GM21381 (cell line): ENCODE measurements at regions not wholly inside any gene's neighbourhood (a gene's known extent, or its start where the extent isn't known, plus 50 kb on each side); places are given as distances from the start of the nearest gene placed in this dataset.

ENCODE experiments used
- ATAC-seq: cut with Tn5 transposase; IDR thresholded peaks from one replicate; pipeline ENCODE4 v1.9.1; 2021; ENCODE audit warnings: mild to moderate bottlenecking, moderate library complexity; ENCODE audit not compliant: unreplicated experiment

DNA sequence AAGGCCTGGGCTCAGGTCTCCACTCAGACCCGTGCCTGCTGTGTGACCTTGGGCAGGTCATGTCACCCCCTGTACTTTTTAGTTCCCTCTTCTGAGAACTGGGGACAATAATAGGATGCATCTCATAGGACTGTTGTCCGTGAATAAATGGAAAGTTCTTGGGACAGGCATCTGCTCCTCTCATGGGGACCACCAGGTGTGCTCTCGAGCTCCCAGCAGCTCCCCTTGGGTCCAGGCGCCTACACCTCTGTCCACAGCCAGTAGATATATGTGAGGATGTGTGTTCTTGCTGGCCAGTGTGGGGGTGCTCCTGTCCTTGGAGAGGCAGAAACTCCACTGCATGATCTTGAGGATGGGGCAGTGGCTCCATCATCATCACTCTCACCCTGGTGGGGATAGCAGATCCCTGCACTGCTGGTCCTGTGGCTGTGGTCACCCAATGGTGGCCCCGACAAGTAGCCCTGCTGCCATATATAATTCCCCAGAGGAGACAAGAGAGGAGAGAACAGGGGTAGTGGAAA is 257.6 kb upstream of the TLE3 start:
- no peak for ATAC-seq

DNA sequence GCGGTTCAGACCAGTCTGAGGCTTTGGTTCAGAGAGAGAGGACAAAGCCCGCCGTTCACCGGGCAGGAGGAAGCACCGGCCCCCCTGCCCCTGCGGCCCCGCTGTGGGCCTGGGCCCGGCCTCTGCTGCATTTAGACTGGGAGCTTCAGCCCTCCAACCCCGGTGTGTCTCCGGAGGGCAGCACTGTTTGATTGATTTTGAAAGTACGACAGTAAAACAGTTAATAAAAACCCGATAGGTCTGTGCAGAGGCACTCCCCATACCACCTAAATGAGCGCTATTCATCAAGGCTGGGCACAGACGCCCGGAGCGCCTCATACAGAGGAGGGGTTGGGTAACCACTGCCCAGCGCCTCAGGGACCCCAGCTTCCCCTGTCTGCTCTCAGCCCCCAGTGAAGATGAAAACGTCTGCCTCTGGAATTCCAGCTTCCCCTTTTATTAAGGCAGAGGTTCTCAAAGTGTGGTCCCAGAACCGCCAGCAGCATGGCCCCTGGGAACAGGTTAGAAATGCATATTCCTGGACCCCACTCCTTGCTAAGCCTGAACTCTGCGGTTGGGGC is 256.7 kb upstream of the TLE3 start:
- no peak for ATAC-seq

DNA sequence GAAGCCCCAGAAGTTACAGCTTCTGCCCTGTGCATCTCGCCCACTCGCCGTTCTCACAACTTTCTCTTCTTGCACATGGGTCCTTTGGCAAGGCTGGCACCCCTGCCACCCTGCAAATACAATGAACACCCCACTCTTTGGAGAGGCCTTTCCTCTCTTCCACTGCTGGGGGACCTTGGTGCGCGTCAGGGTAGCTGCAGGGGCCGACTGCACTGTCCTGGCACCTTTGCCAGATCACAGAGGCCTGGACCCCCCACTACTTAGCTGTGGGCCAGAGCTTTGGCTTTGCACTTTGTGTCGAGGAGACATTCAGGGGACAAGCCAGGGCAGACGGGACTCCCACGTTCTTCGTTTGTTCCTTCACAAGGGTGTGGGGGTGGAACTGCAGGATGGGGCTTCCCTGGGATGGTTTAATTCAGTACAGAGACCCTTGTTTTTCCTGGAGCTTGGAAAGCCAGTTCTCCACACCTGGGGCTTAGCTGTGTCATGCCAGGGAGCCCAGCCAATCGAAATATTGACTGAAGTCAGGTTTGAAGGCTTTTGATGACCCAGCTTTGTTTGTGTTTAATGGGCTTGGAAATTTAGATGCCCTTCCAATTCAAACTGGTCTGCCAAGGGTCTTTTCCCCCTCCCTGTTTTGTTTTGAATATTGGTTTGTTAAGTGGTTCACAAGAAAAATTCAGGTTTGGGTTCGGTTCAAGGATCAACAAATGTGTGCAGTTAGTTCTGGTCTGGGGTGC is 256.1 kb upstream of the TLE3 start:
- ATAC-seq: no peak

DNA sequence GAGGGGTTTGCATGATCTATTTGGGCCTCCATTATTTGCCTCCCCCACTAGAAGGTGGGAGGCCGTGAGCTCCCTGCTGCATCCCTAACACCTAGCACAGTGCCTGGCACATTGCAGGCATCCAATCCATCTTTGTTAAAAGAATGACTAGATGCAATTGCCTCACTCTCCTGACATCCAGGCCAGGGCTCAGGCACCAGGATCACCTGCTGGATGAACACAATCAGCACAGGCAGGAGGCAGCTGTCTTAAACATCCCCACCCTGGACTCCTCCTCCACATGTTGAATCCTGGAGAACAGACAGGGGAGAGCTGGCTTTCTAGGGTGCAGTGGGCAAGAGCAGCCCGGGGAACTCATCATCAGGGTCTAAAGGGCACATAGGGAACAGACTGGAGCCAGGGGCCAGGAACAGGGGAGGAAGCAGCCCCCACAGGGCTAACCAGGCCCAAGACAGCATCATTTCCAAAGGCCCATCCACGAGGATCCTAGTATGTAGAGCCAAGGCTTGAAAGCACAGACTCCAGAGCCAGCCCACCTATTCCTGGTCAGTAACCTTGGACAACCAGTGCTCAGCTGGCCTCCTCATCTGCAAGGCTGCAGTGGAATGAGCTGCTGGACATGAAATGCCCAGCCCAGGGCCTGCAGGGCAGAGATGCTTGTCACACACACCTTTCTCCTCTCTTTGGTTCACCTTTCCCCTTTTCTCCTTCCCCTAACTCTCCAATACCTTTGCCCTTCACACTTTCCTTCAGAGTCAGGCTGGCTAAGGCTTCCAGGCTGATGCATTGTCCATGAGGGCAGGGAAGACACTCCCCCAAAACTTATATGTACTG is 254.4 kb upstream of the TLE3 start:
- ATAC-seq: no peak

DNA sequence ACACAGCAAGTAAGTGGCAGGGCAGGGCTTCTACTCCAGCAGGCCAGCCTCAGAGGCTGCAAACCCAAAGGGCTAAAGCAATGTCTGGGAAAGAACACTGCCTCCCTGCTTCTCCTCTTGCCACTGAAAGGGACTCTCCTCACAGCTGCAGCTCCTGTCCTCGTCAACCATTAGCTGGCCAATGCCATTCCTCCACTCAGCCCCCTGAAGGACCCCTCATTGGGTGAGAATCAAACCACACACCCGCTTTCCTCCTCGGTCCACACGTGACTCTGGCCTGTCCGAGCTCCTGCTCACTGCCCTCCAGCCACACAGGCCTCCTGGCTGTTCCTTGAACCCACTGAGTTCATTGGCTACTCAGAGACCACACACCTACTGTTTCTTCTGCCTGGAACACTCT is 253.7 kb upstream of the TLE3 start:
- ATAC-seq: no peak

DNA sequence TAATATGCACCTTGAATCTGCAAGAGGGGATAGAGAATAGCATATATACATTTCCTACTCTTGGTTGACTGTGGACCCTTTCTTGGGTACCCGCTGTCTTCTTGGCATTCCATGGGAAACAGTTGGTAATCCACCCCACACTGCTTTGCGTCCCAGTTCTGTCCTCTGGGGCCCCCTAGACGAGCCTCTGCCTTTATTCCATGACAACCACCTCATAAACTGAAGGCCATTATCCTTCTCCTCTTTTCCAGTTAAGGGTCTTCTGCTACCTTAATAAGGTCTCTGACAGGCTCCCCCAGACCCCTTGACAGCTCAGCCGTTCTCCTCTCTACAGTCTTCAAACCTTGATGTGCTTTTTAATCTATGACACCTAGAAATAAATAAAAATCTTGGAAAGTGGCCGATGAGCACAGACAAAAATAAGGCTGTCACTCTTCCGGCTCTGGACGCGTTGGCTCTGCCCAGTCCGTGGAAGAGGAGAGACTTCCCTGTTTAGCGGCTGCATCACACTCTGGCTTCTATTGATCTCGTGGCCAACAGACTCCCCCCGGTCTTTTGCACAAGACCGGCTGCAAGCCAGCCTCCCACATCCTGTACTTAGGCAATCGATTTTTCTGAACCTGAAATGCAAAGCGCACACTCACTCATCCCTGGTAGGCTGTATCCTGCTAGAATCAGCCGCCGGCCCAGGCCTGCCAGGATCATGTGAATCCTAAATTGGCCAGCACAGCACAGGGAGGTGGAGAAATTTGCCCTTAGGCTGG is 251.0 kb upstream of the TLE3 start:
- ATAC-seq: no peak

DNA sequence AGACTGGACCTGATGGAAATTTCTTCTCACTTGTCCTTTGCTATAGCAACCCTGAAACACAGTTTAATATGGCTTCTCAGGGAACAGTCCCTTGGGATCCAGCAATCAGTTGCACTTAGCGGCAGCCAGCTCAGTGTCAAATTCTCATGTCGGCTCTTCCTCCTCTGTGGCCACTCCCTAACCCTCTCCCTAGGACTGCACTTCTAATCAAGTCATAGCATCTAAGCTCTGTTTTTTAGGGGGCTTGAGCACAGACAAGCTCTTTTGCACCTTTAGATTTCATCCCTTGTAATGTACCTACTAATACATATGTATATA is 250.5 kb upstream of the TLE3 start:
- no peak for ATAC-seq

DNA sequence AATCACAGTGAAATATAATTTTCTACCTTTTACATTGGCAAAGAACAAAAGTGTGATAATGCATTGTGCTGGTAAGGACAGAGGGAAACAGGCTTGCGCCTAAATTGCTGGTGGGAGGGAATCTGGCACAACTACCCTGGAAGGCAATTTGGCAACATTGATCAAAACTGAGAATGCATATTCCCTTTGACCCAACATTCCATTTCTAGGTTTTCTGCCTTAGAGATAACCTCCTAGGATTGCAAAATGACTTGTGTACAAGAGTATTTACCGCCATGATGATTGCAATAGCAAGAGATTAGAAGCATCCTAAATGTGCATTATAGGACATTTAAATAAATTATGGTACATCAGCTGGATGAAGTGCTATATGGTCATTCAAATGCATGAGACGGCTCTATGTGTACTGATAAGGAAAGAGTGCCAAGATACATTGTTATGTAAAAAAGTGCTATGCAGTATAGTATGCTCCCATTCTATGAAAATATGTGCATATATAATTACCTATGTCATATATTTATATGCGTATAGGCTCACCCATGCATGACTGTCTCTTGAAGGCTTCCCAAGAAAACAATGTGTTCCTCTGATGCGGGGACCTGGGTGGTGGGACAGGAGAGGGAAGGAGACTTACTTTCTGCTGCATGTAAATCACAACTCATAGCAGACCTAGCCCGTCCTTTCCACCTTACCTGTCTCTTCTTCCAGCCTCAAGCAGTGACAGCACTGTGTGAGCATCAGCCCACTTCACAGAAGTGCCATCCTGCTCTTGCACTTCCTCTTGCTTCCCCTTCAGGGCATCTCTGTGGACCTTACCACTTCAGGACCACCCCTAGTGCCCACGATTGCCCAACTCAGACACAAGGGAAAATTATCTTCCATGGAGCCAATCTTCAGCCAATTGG is 249.9 kb upstream of the TLE3 start:
- ATAC-seq: no peak

DNA sequence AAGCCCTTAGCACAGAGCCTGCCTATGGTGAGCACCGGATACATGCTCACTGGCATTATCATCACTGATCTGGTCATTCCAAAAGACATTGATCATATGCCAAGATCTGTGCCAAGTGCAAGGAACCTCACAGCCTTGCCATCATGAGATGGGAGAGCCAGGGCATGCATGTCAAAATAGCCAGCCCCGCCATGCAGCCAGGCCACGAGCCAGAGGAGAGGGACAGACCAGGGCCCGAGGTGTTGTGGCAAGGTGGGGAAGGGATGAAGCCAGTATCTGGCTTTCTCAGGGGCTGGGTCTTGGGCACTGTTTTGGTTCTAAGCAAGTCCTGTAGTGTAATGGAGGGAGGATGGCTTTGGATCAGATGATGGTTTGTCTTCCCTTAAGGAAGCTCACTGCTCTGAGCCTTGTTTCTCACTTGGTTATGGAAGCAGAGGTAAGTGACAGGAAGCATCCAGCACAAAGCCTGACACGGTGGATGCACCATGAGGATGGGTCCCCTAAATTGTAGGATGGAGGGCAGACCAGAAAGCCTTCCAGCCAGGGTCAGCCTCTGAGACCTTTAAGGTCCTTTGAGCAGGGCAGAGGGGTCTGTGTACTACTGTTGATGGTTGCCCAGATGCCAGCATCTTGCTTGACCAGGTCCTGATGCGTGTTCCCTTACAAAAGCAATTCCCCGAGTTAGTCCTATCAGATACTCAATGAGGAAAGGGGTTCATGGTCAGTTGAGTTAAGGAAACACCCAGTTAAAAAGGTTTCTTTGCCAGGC is 247.7 kb upstream of the TLE3 start:
- no peak for ATAC-seq

DNA sequence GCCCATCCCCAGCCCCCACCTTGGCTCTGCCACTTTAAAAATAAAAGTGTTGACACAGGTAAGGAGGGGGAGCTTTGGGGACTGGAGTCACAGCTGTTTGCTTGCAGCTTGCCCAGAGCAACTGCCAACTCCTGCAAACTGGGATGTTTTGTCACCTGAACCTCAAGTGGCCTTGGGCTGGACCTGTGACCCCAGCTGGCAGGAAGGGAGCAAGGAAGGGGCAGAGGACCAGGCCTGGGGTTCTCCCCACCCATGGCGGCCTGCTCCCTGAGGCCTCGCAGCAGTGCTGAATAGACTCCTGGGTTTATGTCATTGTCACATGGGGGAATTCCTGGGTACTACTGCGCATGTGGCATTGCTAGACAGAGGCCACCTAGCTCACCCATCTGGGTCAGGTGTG is 246.9 kb upstream of the TLE3 start:
- ATAC-seq: no peak

DNA sequence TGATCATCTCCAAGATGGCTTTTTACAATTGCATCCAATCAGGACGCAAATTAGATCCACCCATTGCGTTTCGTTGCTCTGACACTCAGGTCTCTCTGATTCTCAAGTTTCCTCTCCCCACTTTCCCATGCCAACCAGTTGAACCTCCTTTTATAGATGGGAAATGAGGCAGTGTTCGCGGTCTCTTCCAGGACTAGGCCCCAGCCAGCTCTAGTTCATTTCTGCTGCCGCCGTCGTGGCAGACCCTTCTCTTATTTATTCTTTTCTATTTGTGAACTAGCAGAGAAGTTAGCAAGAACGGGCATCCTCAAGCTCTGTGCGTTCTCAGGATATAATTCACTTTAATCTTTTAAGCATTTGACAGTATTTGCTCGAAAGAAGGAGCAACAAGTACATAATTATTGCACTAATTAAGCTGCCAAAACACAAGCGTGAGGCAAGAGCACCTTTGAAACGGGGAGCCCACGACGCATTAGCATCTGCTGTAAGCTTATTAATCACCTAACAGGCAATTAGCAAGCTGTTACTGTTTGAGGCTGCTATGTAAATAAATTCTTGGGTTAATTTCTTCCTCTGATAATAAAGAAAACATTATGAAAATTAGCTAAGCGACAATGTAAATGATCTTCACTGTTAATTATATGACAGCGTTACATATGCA is 246.4 kb upstream of the TLE3 start:
- no peak for ATAC-seq

DNA sequence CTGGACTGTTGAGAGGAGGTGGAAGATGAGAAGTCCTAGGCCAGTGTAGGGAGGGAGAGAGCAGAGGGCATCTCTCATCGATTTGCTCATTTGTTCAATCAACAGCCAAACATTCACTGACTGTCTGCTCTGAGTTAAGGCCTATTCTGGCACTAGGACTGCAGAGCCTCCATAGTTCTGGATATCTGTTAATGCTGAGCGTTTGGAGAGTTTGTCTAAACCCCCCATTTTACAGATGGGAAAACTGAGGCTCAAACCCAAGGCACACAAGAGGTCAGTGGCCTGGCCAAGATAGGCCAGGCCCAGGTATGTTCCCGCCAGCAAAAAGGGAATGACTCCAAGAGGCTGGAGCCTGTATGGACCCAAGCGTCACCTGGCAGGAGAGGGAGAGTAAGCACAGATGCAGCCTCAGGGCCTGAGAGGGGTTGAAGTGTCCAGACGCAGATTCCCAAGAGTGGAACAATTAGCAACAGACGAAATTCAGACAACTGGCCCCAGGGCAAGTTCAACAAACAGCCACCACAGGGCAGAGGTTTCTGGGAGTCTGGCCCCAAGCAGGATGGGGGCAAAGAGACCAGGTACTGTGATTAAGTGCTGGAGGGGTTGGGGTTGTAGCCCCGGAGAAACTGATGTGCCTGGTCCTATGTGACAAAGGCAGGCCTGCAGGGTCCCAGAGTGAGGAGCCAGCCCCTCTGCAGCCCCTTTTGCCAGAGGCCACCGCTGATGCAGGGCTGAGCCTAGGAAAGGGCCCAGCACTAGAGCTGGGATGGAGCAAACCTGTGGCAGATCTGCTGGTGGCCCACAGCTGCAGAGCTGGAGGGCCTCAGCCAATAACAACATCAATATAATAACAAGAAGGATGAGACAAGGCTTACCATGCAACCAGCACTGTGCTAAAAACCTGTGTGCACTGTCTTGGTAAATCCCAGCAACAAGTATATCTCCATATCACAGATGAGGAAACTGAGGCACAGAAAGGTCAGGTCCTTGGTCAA is 245.1 kb upstream of the TLE3 start:
- ATAC-seq: no peak

DNA sequence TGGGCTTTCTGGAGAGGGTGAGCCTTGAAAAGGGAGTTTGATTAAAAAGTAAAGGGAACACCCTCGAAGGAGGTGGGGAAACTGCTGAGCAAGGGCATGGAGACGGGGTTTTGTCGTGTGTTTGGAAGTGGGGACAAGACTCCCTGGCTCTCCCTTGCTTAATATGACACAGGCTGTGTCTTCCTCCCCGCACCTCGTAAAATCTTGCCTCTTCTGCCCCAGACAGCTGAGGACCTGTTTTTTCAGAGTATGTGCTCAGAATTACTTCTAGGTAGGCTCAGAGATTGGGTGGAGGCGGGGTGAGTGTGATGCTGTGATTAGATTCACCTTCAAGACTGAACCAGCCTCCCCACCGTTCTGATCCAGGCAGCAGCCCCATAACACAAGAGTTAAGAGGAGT is 244.4 kb upstream of the TLE3 start:
- ATAC-seq: no peak

DNA sequence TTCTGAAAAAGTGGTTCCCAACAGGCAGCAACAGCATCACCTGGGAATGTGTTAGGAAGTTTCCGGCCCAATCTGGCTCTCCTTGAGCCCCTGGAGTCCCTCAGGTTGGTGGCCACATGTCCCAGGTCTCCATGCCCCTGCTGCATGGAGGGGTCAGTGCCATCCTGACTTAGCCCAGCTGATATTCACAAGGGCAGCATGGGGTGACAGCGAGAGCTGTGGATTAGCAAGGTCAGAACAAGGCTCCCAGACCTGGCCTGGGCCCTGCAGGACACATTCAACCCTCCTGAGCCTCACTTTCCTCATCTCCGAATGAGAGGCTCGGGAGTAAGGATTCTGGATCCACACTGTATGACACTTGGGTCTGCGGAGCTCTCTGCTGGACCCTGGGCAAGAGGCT is 243.8 kb upstream of the TLE3 start:
- no peak for ATAC-seq

DNA sequence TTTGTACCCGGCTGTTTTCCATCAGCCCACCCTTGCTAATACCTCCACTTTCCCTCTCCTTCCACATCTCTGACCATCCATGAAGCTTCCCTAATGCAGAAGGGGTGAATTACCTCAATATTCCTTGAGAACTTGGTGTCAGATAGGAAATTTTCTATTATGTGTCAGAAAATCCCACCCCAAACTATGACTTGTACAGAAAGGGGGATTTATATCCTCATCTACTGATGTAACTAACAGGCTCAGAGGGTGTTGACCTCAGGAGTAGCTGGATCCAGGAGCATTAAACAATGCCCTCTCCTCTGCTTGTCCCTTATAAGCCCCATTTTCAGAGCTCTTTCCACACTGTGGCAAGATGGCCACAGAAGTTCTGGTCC is 242.8 kb upstream of the TLE3 start:
- no peak for ATAC-seq

DNA sequence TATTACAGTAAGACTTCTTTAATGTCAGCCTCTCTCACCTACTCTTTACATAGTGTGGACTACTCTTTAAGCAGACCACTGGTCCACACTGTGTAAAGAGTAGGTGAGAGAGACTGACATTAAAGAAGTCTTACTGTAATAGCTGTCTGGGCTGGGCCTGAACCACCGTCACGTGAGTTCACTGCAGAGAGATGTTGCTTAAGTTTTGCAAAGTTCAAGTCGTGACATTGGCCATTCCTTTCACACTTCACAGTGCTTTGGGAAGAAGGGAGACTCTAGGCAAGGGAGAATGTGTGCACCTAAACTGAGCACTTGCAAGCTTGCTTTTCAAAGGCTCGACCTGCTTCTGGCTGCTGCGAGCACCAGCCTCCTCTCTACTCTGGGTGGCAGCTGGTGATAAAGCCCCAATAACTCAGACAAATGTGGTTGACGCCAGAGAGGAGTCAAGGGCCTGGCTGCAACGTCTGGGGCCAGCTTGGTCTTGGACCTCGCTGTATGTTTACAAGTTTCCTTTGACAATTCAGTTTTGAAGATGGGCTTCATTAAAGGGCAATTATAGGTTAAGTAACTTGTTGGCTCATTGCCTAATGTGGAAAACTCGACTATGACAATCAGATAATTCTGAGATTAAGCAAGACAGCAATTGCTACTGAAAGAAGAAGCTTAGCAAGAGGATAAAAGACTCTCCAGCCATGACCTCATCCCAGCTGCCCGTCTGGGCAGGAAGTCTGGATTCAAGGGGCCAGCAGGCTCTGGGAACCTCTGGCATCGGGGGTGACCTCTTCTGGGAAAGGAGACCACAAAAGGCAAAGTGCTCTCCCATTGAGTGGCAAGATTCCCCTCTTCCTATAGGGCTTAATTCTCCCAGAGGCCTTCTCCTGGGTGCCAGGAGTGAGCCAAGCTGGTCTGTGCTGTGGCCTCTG is 242.1 kb upstream of the TLE3 start:
- no peak for ATAC-seq
